IMR-90 (cell line): ENCODE measurements at regions not wholly inside any gene's neighbourhood (a gene's known extent, or its start where the extent isn't known, plus 50 kb on each side); places are given as distances from the start of the nearest gene placed in this dataset.

ENCODE experiments used
- FOS ChIP-seq: fragments of 150-350 bp; IDR thresholded peaks from 2 replicates; pipeline ENCODE4 v1.6.1; 2016; ENCODE audit warnings: low read depth, low read length
- MAZ ChIP-seq: IDR thresholded peaks from 2 replicates; pipeline ENCODE4 v1.6.1; 2012; ENCODE audit warnings: low read depth, mild to moderate bottlenecking, low read length, improper control_type of control experiment, moderate library complexity, borderline replicate concordance
- POLR2A ChIP-seq: IDR thresholded peaks from 2 replicates; pipeline ENCODE4 v1.6.1; 2012; ENCODE audit warnings: mild to moderate bottlenecking, low read depth, low read length
- SMC3 ChIP-seq: fragments of 150-350 bp; IDR thresholded peaks from 2 replicates; pipeline ENCODE4 v1.6.1; 2016; ENCODE audit warnings: low read depth, mild to moderate bottlenecking, antibody characterized with exemption, low read length, moderate library complexity
- TF ChIP-seq, protein P1 (sequence below): conservative IDR thresholded peaks from 2 replicates; pipeline ENCODE4 v1.5.1; 2012; ENCODE audit warnings: mild to moderate bottlenecking, low read depth, low read length, improper control_type of control experiment
- TF ChIP-seq, protein P2 (sequence below): fragments of 150-350 bp; IDR thresholded peaks from 2 replicates; pipeline ENCODE4 v1.6.1; 2017; ENCODE audit warnings: mild to moderate bottlenecking, antibody characterized with exemption, low read length, low read depth

DNA sequence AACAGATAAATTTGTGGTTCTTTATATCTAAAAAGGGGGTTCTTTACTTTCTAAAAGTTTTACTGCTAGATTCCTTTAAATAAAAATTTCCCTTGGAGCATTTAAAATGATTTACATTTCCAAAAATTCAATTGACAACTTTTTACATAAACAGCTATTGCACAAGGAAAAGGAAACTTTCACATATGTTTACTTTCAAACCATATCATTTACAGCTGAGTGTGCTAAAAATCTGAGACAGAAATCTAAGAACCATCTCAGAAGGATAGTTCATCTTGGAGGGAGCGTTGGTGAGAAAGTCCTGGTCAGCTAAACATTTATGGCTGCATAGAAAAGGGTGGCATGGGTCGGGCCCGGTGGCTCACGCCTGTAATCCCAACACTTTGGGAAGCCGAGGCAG lies 235.4 kb downstream of the DTWD2 start:
- TF ChIP-seq, protein P1, sequence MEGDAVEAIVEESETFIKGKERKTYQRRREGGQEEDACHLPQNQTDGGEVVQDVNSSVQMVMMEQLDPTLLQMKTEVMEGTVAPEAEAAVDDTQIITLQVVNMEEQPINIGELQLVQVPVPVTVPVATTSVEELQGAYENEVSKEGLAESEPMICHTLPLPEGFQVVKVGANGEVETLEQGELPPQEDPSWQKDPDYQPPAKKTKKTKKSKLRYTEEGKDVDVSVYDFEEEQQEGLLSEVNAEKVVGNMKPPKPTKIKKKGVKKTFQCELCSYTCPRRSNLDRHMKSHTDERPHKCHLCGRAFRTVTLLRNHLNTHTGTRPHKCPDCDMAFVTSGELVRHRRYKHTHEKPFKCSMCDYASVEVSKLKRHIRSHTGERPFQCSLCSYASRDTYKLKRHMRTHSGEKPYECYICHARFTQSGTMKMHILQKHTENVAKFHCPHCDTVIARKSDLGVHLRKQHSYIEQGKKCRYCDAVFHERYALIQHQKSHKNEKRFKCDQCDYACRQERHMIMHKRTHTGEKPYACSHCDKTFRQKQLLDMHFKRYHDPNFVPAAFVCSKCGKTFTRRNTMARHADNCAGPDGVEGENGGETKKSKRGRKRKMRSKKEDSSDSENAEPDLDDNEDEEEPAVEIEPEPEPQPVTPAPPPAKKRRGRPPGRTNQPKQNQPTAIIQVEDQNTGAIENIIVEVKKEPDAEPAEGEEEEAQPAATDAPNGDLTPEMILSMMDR = no peak
- no peak for TF ChIP-seq POLR2A
- TF ChIP-seq MAZ = no peak
- no peak for TF ChIP-seq SMC3
- TF ChIP-seq FOS = no peak
- TF ChIP-seq, protein P2, sequence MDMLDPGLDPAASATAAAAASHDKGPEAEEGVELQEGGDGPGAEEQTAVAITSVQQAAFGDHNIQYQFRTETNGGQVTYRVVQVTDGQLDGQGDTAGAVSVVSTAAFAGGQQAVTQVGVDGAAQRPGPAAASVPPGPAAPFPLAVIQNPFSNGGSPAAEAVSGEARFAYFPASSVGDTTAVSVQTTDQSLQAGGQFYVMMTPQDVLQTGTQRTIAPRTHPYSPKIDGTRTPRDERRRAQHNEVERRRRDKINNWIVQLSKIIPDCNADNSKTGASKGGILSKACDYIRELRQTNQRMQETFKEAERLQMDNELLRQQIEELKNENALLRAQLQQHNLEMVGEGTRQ = no peak
